ENCODE measurements at regions not wholly inside any gene's neighbourhood (a gene's known extent, or its start where the extent isn't known, plus 50 kb on each side); places are given as distances from the start of the nearest gene placed in this dataset.
"Not testable (repeated sequence)": the region's sequence is repeated elsewhere in the genome, so short reads cannot be mapped to it uniquely, and the experiment has no call there.

GRCh38 chr9:104980039-104980654 lies 52.2 kb upstream of the ABCA1 start:
- no peak for DNase-seq (ENCODE audit: low spot score)

- DNase-seq (ENCODE audit: low spot score) = no peak
These were observed 53.7 kb upstream of the ABCA1 start for GRCh38 chr9:104981543-104982129.

GRCh38 chr9:104982543-104982942 lies 54.6 kb upstream of the ABCA1 start:
- DNase-seq (ENCODE audit: low spot score) = no peak

- no peak for DNase-seq (ENCODE audit: low spot score)
These were observed 55.5 kb upstream of the ABCA1 start for GRCh38 chr9:104983491-104983890.

- no peak for DNase-seq (ENCODE audit: low spot score)
These were observed 56.2 kb upstream of the ABCA1 start for GRCh38 chr9:104984121-104984520.

GRCh38 chr9:104984542-104984941 lies 56.6 kb upstream of the ABCA1 start:
- DNase-seq (ENCODE audit: low spot score) = no peak

- no peak for DNase-seq (ENCODE audit: low spot score)
These were observed 57.0 kb upstream of the ABCA1 start for GRCh38 chr9:104984948-104985347.

GRCh38 chr9:104986096-104986495 lies 58.1 kb upstream of the ABCA1 start:
- no peak for DNase-seq (ENCODE audit: low spot score)

GRCh38 chr9:104987743-104988142 lies 59.8 kb upstream of the ABCA1 start:
- no peak for DNase-seq (ENCODE audit: low spot score)

GRCh38 chr9:104988539-104988938 lies 60.6 kb upstream of the ABCA1 start:
- no peak for DNase-seq (ENCODE audit: low spot score)

- peak; percentile 60 for DNase-seq (ENCODE audit: low spot score)
These were observed 63.4 kb upstream of the ABCA1 start for GRCh38 chr9:104991144-104991953.

GRCh38 chr9:104992659-104993058 lies 64.7 kb upstream of the ABCA1 start:
- DNase-seq (ENCODE audit: low spot score) = no peak

- no peak for DNase-seq (ENCODE audit: low spot score)
These were observed 65.5 kb upstream of the ABCA1 start for GRCh38 chr9:104993291-104993963.

- no peak for DNase-seq (ENCODE audit: low spot score)
These were observed 69.6 kb upstream of the ABCA1 start for GRCh38 chr9:104997536-104997935.

- DNase-seq (ENCODE audit: low spot score) = no peak
These were observed 71.2 kb upstream of the ABCA1 start for GRCh38 chr9:104999136-104999535.

- DNase-seq (ENCODE audit: low spot score) = not testable (repeated sequence)
These were observed 72.6 kb upstream of the ABCA1 start for GRCh38 chr9:105000529-105000928.

- DNase-seq (ENCODE audit: low spot score) = no peak
These were observed 76.6 kb upstream of the ABCA1 start for GRCh38 chr9:105004466-105005090.

GRCh38 chr9:105005186-105005585 lies 77.2 kb upstream of the ABCA1 start:
- no peak for DNase-seq (ENCODE audit: low spot score)

GRCh38 chr9:105006514-105006913 lies 78.6 kb upstream of the ABCA1 start:
- DNase-seq (ENCODE audit: low spot score) = no peak

GRCh38 chr9:105007143-105007542 lies 79.2 kb upstream of the ABCA1 start:
- DNase-seq (ENCODE audit: low spot score) = no peak

GRCh38 chr9:105010089-105010488 lies 82.1 kb upstream of the ABCA1 start:
- not testable (repeated sequence) for DNase-seq (ENCODE audit: low spot score)

- DNase-seq (ENCODE audit: low spot score) = no peak
These were observed 94.0 kb upstream of the ABCA1 start for GRCh38 chr9:105021917-105022316.

All from HT-29 (cell line).